ENCODE measurements at regions not wholly inside any gene's neighbourhood (a gene's known extent, or its start where the extent isn't known, plus 50 kb on each side); places are given as distances from the start of the nearest gene placed in this dataset.

- TF ChIP-seq ZBTB33 (IDR thresholded peaks at IDR 0.05; ENCODE audit: borderline replicate concordance, low read depth): no peak
- TF ChIP-seq MXI1 (IDR thresholded peaks at IDR 0.05; ENCODE audit: low read depth, low read length): no peak
Measured at GRCh38 chr12:97229004-97229403, 233.6 kb upstream of the RMST start (continued).

GRCh38 chr12:97235102-97235501, 227.5 kb upstream of the RMST start:
- Histone ChIP-seq H3K36me3 (replicated peaks in 1 of 2; ENCODE audit: control insufficient read depth in 1 of 2, insufficient read depth in 2 of 2, low read length in 1 of 2) (no peaks in the 10 kb centered on the region), H3K27ac (ENCODE audit: low read depth in 2 of 2, low read length in 1 of 2) (no peak overlapping the region), H2AFZ (ENCODE audit: low read depth) (no peak overlapping the region), H3K9ac (no peak overlapping the region), H3K4me2 (no peak overlapping the region), H3K27me3 (ENCODE audit: insufficient read depth) (no peaks in the 10 kb centered on the region), H3K9me2 (no peaks in the 10 kb centered on the region), H3F3A (replicated peaks; ENCODE audit: insufficient read depth) (no peaks in the 10 kb centered on the region), H3K4me1 (ENCODE audit: control insufficient read depth in 1 of 2, insufficient read depth in 2 of 2, low read depth in 1 of 2, low read length in 1 of 2) (no peaks in the 10 kb centered on the region), H4K20me1 (ENCODE audit: insufficient read depth) (no peaks in the 10 kb centered on the region), H3K79me2 (ENCODE audit: insufficient read depth) (no peaks in the 10 kb centered on the region), H3K9me3 (no peaks in the 10 kb centered on the region), H3K4me3 (ENCODE audit: low read depth in 2 of 2, low read length in 1 of 2) (no peak overlapping the region)
- 46% methylated on average over 10 of the region's 10 CpGs for WGBS (ENCODE audit: low lambda C conversion rate)
- CTCF ChIA-PET: no interaction called here
- TF ChIP-seq TEAD4 (IDR thresholded peaks at IDR 0.05; ENCODE audit: borderline replicate concordance, insufficient read depth) (no peak), GATA2 (CRISPR knock-in tag; IDR thresholded peaks at IDR 0.05) (no peak), RAD21 (IDR thresholded peaks at IDR 0.05; ENCODE audit: low read length) (no peak), CHD2 (IDR thresholded peaks at IDR 0.05; ENCODE audit: low read length, partially characterized antibody) (no peak), PBX3 (IDR thresholded peaks at IDR 0.05) (no peak), FOSL2 (IDR thresholded peaks at IDR 0.05; ENCODE audit: borderline replicate concordance, low read depth) (no peak), CTCF (IDR thresholded peaks at IDR 0.05) (no peak), GABPA (IDR thresholded peaks at IDR 0.05; ENCODE audit: low read depth) (no peak), TAF1 (IDR thresholded peaks at IDR 0.05; ENCODE audit: borderline replicate concordance, low read depth, low read length) (no peak), RCOR1 (IDR thresholded peaks at IDR 0.05; ENCODE audit: low read length) (no peak)
- POLR2A ChIA-PET: no interaction called here
- no peak for DNase-seq
